ENCODE measurements at regions not wholly inside any gene's neighbourhood (a gene's known extent, or its start where the extent isn't known, plus 50 kb on each side); places are given as distances from the start of the nearest gene placed in this dataset.

DNA sequence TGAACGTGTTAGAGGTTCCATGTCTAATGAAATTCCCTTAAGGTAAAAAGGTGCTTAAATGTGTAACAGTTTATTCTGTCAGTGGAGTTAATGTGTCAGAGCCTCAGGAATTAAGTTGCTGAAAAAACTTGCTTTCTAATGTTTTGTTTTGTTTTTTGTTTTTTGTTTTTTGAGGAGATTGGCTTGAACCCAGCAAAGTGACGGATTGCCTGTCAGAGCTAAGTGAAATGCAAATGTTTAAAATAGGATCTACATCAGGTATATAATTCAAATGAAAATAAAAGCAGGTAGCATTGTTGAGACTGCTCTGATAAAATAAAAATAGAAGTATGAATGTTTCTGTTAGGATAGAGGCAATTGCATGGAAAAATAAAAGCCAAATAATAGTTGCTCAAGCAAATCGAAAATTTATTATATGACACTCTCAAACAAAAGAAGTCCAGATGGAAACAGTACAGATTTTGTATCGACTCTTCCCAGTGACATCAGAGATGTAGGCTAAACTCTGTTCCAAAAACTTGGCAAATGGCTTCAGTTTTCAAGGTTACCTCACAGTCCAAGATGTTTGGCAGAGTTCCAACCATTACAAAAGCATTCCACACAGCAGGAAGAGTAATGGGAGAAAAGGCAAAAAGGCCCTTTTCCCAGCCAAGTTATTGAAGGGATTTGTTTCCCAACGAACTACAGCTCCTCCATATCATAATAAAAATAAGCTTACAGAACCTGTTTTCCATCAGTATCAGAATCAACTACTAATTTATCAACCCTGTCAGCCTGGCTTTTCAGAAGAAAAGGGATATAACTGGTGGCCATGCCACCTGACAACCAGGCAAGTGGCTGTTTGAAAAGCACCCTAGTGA lies 291.0 kb downstream of the TBL1XR1 start:
- Mint-ChIP-seq H3K36me3 (ENCODE audit: insufficient read depth, unreplicated experiment) (no peaks in the 10 kb centered on the region), H3K4me1 (ENCODE audit: insufficient read depth, unreplicated experiment) (no peaks in the 10 kb centered on the region), H3K9me3 (ENCODE audit: unreplicated experiment) (no peaks in the 10 kb centered on the region), H3K4me3 (ENCODE audit: unreplicated experiment) (no peak overlapping the region), H3K27ac (ENCODE audit: low read depth, unreplicated experiment) (no peak overlapping the region), H3K27me3 (ENCODE audit: insufficient read depth, unreplicated experiment) (no peaks in the 10 kb centered on the region)
- TF ChIP-seq, protein P1, sequence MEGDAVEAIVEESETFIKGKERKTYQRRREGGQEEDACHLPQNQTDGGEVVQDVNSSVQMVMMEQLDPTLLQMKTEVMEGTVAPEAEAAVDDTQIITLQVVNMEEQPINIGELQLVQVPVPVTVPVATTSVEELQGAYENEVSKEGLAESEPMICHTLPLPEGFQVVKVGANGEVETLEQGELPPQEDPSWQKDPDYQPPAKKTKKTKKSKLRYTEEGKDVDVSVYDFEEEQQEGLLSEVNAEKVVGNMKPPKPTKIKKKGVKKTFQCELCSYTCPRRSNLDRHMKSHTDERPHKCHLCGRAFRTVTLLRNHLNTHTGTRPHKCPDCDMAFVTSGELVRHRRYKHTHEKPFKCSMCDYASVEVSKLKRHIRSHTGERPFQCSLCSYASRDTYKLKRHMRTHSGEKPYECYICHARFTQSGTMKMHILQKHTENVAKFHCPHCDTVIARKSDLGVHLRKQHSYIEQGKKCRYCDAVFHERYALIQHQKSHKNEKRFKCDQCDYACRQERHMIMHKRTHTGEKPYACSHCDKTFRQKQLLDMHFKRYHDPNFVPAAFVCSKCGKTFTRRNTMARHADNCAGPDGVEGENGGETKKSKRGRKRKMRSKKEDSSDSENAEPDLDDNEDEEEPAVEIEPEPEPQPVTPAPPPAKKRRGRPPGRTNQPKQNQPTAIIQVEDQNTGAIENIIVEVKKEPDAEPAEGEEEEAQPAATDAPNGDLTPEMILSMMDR (IDR thresholded peaks at IDR 0.05; ENCODE audit: unreplicated experiment), result no peak
- POLR2A ChIA-PET, result no interaction called here
- peak; percentile 93 for DNase-seq (ENCODE audit: unreplicated experiment)
- BruUV-seq (replicated peaks), result no TSS peak
- intact Hi-C loops (cut with micrococcal nuclease), result no loop called here
- CTCF ChIA-PET, result no interaction called here

DNA sequence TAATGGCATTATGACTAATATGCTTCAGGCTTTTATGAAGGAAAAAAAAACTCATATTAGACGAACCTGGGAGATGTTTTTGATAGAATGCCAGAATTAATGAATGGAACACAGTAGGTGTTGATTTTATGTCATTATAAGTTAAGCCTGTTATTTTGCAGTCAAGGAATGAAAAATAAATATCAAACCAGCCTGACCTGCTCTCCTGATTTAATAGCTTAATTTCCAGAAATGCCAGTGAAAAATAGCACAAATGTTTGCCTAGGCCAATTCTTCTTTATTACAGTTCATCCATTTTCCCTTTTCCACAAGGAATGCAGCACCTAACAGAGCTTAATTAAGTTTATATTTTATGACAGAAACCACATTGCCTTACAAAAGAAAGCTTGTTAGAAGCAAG lies 292.0 kb downstream of the TBL1XR1 start:
- Mint-ChIP-seq H3K4me3 (ENCODE audit: unreplicated experiment) (no peak overlapping the region), H3K9me3 (ENCODE audit: unreplicated experiment) (no peaks in the 10 kb centered on the region), H3K36me3 (ENCODE audit: insufficient read depth, unreplicated experiment) (no peaks in the 10 kb centered on the region), H3K27ac (ENCODE audit: low read depth, unreplicated experiment) (no peak overlapping the region), H3K4me1 (ENCODE audit: insufficient read depth, unreplicated experiment) (no peaks in the 10 kb centered on the region), H3K27me3 (ENCODE audit: insufficient read depth, unreplicated experiment) (no peaks in the 10 kb centered on the region)
- ChIA-PET POLR2A (interaction anchor here (0.5 kb wide), 1 partner anchor 21 kb away, joined by 4 read pairs; no protein-coding TSS in a partner anchor), CTCF (interaction anchor here (1.1 kb wide), 1 partner anchor 33 kb away, joined by 3 read pairs; no protein-coding TSS in a partner anchor)
- intact Hi-C loops (cut with micrococcal nuclease), result no loop called here
- BruUV-seq (replicated peaks), result no TSS peak
- TF ChIP-seq, protein P1 (IDR thresholded peaks at IDR 0.05; ENCODE audit: unreplicated experiment), result no peak
- DNase-seq (ENCODE audit: unreplicated experiment), result no peak

DNA sequence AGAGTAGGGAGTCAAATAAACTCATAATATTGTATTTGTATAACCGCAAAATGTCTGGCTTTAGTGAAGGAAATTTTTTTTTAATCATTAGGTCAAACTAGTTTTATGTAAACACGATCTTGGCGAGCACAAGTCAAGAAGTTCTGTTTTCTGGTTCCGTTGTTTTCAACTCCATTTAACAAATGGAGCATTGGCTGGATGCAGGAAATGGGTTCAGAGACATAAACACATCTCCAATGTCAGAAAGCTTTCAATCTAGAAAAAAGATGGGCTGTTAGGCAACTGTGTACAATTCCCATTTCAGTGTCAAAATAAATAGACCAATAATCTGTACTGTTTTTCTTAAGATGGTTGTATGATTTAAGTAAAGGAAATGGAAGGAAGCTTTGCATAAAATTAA lies 292.8 kb downstream of the TBL1XR1 start:
- Mint-ChIP-seq H3K27ac (ENCODE audit: low read depth, unreplicated experiment) (no peak overlapping the region), H3K4me1 (ENCODE audit: insufficient read depth, unreplicated experiment) (no peaks in the 10 kb centered on the region), H3K27me3 (ENCODE audit: insufficient read depth, unreplicated experiment) (peaks cover 5% of the 10 kb centered on the region), H3K4me3 (ENCODE audit: unreplicated experiment) (no peak overlapping the region), H3K9me3 (ENCODE audit: unreplicated experiment) (no peaks in the 10 kb centered on the region), H3K36me3 (ENCODE audit: insufficient read depth, unreplicated experiment) (no peaks in the 10 kb centered on the region)
- ChIA-PET CTCF (interaction anchor here (1.1 kb wide), 1 partner anchor 34 kb away, joined by 3 read pairs; no protein-coding TSS in a partner anchor), POLR2A (no interaction called here)
- BruUV-seq (replicated peaks), result no TSS peak
- intact Hi-C loops (cut with micrococcal nuclease), result no loop called here
- no peak for DNase-seq (ENCODE audit: unreplicated experiment)
- TF ChIP-seq, protein P1 (IDR thresholded peaks at IDR 0.05; ENCODE audit: unreplicated experiment), result no peak

DNA sequence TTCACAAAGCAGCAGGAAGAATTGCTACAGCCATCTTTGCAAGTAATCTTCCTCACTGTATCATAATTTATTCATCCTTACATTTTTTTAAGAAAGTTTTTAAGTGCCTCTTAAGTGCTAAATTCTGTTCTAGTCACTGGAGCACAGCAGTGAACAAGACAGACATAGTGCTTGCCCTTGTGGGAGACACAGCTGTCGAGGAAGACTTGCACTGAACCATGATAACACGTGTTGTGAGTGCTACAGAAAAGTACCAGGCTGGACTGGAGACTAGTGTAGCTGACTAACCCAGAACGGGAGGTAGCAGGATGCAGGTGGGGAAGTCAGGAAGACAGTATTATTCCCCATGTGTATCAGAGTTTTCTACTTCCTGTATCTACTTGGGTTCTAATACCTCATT lies 300.6 kb downstream of the TBL1XR1 start:
- ChIA-PET POLR2A (no interaction called here), CTCF (no interaction called here)
- Mint-ChIP-seq H3K27ac (ENCODE audit: low read depth, unreplicated experiment) (no peak overlapping the region), H3K9me3 (ENCODE audit: unreplicated experiment) (peaks cover 14% of the 10 kb centered on the region), H3K36me3 (ENCODE audit: insufficient read depth, unreplicated experiment) (no peaks in the 10 kb centered on the region), H3K4me1 (ENCODE audit: insufficient read depth, unreplicated experiment) (no peaks in the 10 kb centered on the region), H3K27me3 (ENCODE audit: insufficient read depth, unreplicated experiment) (peaks cover 11% of the 10 kb centered on the region), H3K4me3 (ENCODE audit: unreplicated experiment) (no peak overlapping the region)
- no TSS peak for BruUV-seq (replicated peaks)
- TF ChIP-seq, protein P1 (IDR thresholded peaks at IDR 0.05; ENCODE audit: unreplicated experiment), result no peak
- DNase-seq (ENCODE audit: unreplicated experiment), result no peak
- intact Hi-C loops (cut with micrococcal nuclease), result no loop called here

All from MCF 10A (cell line).